GM10266 (cell line): ENCODE measurements at regions not wholly inside any gene's neighbourhood (a gene's known extent, or its start where the extent isn't known, plus 50 kb on each side); places are given as distances from the start of the nearest gene placed in this dataset.

Experiments
- DNase-seq: peaks from one replicate; pipeline ENCODE4 v3.0.0; 2012; ENCODE audit errors: extremely low spot score
- TF ChIP-seq, protein P1 (sequence below): IDR thresholded peaks from 2 replicates; pipeline ENCODE4 v1.5.1; 2012; ENCODE audit warnings: mild to moderate bottlenecking, low read depth; ENCODE audit not compliant: control insufficient read depth, insufficient read depth; ENCODE audit errors: missing control alignments

DNA sequence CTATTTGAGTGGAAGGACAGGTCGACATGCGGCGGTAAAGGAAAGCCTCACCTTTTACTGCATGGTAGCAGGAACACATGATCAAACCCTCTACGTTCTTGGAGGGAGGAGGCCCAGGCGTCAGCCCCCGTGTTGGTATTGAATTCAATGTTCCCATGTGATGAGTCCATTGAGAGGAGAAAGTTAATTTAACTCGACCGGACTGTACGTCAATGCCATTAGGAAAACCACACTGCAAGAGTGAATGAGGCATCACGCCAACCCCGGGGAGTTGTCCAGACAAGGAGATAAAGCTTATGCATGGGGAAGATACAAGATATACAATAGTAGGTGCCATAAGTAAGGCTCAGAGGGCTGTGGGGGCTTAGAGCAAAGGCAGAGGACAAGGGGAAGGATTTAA, 213.9 kb upstream of the ECI2 start:
- TF ChIP-seq, protein P1, sequence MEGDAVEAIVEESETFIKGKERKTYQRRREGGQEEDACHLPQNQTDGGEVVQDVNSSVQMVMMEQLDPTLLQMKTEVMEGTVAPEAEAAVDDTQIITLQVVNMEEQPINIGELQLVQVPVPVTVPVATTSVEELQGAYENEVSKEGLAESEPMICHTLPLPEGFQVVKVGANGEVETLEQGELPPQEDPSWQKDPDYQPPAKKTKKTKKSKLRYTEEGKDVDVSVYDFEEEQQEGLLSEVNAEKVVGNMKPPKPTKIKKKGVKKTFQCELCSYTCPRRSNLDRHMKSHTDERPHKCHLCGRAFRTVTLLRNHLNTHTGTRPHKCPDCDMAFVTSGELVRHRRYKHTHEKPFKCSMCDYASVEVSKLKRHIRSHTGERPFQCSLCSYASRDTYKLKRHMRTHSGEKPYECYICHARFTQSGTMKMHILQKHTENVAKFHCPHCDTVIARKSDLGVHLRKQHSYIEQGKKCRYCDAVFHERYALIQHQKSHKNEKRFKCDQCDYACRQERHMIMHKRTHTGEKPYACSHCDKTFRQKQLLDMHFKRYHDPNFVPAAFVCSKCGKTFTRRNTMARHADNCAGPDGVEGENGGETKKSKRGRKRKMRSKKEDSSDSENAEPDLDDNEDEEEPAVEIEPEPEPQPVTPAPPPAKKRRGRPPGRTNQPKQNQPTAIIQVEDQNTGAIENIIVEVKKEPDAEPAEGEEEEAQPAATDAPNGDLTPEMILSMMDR: no peak
- DNase-seq: no peak

DNA sequence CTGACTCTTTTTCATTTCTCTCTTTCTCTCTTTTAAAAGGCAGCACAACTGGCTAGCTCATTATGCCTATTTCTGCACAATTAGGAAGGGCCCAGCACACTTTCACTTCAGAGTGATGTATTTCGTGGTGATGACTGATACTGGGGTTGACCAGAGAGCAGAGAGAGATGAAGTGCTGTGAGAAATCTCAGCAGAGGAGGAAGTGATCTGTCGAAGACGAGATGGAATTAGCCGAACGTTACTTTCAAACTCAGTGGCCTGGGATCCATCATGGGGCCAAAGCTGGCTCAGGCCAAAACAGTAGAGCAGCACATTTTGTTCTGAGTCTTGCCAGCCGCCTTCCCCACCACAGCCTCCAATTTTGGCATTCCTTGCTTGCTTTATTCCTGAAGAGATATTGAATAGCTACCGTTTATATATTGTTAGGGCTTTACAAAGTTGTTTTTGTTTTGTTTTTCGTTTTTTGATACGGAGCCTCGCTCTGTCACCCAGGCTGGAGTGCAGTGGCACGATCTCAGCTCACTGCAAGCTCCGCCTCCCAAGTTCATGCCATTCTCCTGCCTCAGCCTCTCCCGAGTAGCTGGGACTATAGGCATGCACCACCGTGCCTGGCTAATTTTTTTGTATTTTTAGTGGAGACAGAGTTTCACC, 213.2 kb upstream of the ECI2 start:
- TF ChIP-seq, protein P1: no peak
- no peak for DNase-seq

DNA sequence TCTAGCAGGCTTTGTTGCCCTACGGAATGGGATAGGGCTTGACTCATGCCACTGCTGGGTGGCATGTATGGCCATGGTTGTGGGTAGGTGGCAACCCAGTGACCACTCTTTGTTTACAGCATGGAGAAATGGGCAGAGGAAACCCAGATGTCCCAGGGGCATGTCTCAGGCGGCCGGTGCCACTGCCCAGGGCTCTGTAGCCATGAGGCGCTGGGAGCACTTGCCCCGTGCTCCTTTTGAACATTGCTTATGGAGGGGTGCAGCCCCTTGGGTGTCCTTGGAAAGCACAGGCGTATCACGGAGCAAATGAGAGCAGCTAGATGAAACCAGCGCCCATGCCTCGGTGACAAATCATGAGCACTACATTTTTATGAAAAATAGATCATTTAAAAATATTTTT, 212.5 kb upstream of the ECI2 start:
- TF ChIP-seq, protein P1: no peak
- no peak for DNase-seq

DNA sequence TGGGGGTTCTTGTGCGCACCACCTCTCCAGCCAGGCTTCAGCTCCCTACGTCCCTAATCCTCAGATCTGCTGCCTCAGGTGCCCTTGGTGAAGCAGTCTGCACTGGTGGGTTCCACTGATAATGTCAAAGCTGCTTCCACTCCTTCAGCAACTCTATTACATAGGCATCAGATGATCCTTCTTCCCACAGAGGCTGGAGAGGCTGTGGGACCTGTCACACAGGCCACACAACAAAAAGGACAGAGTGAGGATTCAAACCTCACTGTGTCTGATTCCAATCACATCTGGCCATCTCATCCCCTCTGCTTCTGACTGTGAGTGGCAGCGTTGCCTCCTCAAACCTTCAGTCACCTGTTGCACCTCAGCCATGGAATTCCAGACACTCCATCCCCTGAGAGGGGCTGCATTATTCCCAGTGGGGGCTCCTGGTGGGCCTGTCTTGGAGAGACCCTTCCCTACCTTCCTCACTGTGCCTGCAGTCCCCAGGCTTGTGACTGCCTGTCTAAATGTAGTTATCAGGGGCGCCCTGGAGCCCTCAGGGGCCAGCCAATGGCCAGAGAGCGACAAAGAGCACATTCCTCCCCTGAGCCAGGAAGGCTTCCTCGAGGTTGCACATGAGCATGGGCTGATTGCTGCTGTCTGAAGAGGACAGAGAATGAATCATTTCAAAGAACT, 211.4 kb upstream of the ECI2 start:
- DNase-seq: no peak
- TF ChIP-seq, protein P1: no peak

DNA sequence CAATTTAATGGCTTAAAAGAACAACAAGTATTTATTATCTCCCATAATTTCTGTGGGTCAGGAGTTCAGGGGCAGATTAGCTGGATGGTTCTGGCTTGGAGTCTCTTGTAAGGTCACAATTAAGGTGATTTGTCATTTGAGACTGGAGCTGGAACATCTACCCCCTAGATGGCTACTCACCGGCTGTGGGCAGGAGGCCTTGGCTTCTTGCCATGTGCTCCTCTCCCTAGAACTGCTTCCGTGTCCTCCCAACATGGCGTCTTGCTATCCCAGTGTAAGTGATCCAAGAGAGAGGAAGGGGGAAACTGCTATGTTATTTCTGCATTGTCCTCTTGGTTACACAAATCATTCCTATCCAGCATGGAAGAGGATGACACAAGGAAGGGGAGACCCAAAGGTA, 210.2 kb upstream of the ECI2 start:
- TF ChIP-seq, protein P1: no peak
- DNase-seq: no peak

DNA sequence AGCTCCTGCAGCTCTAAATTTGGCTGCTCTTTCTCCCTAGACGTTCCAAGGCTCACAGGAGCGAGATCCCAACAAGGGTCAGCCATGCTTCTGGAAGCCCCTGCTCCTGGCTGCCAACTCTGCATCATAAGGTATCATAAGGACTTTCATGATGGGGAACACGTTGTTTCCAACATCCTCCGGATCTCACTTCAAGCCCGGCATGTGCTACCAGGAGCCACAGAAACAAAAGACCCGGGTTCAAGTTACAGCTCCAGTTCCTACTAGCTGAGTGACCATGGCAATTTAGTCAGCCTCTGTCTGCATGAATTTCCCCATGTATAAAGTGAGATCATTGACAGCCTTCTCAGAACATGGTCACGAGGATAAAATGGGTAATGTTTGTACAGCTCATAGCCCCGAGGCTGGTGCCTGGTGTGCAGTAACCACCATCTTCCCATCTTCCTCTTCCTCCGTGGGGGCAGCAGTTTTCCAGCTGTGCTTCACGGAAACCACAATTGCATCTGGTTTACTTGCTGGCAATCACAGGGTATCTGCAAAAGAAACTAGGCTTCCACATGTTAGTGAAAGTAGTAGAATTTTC, 209.0 kb upstream of the ECI2 start:
- TF ChIP-seq, protein P1: no peak
- DNase-seq: no peak
